PC-3 (cell line): ENCODE measurements at regions not wholly inside any gene's neighbourhood (a gene's known extent, or its start where the extent isn't known, plus 50 kb on each side); places are given as distances from the start of the nearest gene placed in this dataset.

Experiments
- EZH2 ChIP-seq: fragments of 300-600 bp; sonication (generic); IDR thresholded peaks from one replicate; pipeline ENCODE4 v1.6.1; 2017; ENCODE audit warnings: antibody characterized with exemption, mild to moderate bottlenecking, low read length; ENCODE audit not compliant: unreplicated experiment
- EZH2phosphoT487 ChIP-seq: fragments of 300-600 bp; sonication (generic); IDR thresholded peaks from 2 replicates; pipeline ENCODE4 v1.6.1; 2018; ENCODE audit warnings: mild to moderate bottlenecking, antibody characterized with exemption, low read length, borderline replicate concordance
- TF ChIP-seq, protein P1 (sequence below): fragments of 300-600 bp; sonication (generic); conservative IDR thresholded peaks from 2 replicates; pipeline ENCODE4 v1.5.1; 2017; ENCODE audit warnings: antibody characterized with exemption, low read depth, mild to moderate bottlenecking, low read length

- TF ChIP-seq, protein P1, sequence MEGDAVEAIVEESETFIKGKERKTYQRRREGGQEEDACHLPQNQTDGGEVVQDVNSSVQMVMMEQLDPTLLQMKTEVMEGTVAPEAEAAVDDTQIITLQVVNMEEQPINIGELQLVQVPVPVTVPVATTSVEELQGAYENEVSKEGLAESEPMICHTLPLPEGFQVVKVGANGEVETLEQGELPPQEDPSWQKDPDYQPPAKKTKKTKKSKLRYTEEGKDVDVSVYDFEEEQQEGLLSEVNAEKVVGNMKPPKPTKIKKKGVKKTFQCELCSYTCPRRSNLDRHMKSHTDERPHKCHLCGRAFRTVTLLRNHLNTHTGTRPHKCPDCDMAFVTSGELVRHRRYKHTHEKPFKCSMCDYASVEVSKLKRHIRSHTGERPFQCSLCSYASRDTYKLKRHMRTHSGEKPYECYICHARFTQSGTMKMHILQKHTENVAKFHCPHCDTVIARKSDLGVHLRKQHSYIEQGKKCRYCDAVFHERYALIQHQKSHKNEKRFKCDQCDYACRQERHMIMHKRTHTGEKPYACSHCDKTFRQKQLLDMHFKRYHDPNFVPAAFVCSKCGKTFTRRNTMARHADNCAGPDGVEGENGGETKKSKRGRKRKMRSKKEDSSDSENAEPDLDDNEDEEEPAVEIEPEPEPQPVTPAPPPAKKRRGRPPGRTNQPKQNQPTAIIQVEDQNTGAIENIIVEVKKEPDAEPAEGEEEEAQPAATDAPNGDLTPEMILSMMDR, result 0 out of 2 replicates have a peak, but pooled peaks have one; percentile 17
- TF ChIP-seq EZH2 (no peak), EZH2phosphoT487 (no peak)
Observed at GRCh38 chr6:44627091-44627882, 239.8 kb downstream of the CDC5L start.
